ENCODE measurements at regions not wholly inside any gene's neighbourhood (a gene's known extent, or its start where the extent isn't known, plus 50 kb on each side); places are given as distances from the start of the nearest gene placed in this dataset.

DNA sequence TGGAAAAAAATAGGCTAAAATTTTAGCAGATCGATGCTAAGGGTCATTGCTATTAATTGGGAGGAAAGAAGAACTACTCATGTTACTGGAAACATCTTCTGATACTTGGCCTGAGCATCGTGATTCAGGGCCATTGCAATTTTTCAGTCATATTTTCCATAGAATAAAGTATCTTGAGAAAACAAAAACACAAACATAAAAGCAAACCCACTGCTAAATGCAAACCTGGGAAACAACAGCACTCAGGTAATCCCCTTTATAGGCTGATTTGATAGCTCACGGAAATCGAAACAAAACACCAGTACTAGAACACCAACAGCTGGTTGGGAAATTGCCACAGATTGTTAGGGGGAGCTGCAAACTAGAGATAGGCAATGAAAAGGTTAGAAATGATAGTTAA, 172.9 kb upstream of the ESRRG start:
- DNase-seq (ENCODE audit: extremely low read depth, low read depth) = no peak
- TF ChIP-seq, protein P1, sequence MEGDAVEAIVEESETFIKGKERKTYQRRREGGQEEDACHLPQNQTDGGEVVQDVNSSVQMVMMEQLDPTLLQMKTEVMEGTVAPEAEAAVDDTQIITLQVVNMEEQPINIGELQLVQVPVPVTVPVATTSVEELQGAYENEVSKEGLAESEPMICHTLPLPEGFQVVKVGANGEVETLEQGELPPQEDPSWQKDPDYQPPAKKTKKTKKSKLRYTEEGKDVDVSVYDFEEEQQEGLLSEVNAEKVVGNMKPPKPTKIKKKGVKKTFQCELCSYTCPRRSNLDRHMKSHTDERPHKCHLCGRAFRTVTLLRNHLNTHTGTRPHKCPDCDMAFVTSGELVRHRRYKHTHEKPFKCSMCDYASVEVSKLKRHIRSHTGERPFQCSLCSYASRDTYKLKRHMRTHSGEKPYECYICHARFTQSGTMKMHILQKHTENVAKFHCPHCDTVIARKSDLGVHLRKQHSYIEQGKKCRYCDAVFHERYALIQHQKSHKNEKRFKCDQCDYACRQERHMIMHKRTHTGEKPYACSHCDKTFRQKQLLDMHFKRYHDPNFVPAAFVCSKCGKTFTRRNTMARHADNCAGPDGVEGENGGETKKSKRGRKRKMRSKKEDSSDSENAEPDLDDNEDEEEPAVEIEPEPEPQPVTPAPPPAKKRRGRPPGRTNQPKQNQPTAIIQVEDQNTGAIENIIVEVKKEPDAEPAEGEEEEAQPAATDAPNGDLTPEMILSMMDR (IDR thresholded peaks at IDR 0.05; ENCODE audit: low read depth, low read length) = no peak

- DNase-seq (ENCODE audit: extremely low read depth, low read depth) = no peak
- TF ChIP-seq, protein P1 (IDR thresholded peaks at IDR 0.05; ENCODE audit: low read depth, low read length) = no peak
Measured at GRCh38 chr1:216894494-216894893, 171.3 kb upstream of the ESRRG start.

DNA sequence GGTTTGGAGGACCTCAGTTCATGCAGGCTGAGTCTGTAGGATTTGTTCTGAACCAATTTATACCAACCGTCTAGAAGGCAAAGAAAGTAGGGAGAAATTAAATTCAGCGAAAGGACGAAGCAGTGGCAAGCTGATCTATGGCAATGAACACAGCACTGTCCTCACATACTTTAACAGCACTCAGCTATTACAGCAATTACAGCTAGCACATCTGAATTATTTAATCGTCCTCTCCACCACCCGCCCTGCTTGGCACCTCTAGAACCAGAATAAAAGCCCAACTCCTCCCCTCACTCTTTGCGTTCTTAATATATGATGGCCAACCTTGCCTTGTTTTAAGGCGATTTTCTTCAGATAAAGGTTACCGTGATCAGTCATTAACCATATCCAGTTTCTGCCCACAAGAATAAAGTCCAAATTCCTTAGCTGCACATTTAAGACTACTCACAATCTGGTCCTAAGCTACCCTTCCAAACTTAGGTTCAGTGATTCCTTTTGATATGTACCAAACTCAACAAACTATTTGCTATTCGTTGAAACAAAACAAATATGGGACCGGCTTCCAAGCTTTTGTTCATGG, 169.4 kb upstream of the ESRRG start:
- TF ChIP-seq, protein P1 (IDR thresholded peaks at IDR 0.05; ENCODE audit: low read depth, low read length) = no peak
- DNase-seq (ENCODE audit: extremely low read depth, low read depth) = no peak

DNA sequence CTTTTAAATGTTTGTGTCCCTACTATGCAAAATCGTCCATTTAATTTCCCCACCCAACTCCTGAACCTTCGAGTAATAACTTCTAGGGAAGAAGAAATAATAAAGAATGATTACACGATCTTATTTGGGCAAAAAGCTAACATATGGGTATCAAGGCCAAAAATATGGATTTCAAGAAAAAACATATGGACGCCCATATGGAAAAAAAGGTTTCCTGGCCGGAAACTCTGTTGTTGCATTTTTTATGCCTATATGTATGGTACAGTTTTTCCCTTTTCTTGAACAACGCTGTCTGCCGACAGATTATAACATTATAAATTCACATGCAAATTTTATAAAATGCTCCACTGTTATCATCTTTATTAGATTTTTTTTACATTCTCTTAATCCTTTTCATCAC, 167.6 kb upstream of the ESRRG start:
- TF ChIP-seq, protein P1 (IDR thresholded peaks at IDR 0.05; ENCODE audit: low read depth, low read length) = no peak
- no peak for DNase-seq (ENCODE audit: extremely low read depth, low read depth)

DNA sequence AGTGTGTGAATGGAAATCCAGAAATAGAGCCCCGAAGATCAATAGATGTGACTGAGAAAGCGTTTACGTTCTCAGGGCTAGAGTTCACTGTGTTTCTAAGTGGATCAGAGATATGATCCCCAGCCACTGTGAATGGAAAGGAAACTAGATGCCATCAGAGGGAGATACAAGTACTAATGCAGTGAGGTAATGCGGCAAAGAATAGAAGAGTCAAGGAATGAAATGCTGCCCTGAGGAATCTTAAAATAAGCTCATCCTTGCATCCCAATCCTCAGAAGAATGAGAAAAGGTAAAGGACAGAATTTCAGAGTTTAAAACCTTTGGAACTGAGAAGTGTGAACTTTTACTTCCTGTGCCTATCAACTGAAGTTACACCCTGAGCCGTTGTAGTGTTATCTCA, 165.5 kb upstream of the ESRRG start:
- TF ChIP-seq, protein P1 (IDR thresholded peaks at IDR 0.05; ENCODE audit: low read depth, low read length) = no peak
- DNase-seq (ENCODE audit: extremely low read depth, low read depth) = no peak

DNA sequence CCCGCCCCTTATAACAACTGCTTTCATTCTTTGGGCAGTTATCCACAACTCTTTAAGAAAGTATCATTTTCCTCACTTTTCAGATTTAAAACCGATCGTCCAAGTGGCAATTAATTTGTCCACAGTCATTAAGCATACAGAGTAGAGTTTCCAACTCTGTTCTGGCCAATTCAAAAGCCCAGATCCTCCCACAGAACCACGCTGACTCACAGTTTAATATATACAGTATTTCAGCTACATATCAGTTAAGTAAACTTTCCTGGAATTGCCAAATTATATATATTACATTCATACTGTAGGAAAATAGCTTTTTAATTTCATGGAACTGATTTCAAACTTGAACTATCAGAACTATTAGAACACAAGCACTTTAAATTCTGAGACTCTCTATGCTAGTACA, 163.8 kb upstream of the ESRRG start:
- TF ChIP-seq, protein P1 (IDR thresholded peaks at IDR 0.05; ENCODE audit: low read depth, low read length) = no peak
- no peak for DNase-seq (ENCODE audit: extremely low read depth, low read depth)

DNA sequence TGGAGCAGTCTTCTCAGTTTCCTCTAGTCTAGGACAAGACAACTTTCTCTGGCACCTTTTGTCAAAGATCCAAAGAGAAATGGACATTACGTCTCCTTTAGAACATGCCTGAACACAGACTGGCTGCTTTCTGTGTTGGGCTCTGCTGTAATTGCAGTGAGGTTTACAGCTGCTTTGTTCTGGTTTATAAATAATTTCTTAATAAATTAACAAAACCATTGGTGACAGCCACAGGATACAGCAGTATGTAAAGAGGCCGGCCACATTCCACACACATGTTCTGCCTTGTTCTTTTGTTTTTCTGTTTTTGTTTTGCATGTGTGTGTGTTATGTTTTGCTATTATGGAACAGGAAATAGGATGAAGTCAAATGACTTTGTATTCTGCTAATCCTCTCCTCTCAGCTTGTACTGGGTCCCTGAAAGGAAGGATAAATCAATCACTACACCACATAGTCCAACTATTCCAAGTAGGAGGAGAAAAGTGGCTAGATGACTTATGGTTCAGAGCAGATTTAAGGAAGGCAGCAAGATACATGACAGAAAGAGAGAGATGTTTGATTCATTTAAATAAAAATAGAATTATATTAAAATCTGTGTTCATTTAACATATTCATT, 161.5 kb upstream of the ESRRG start:
- TF ChIP-seq, protein P1 (IDR thresholded peaks at IDR 0.05; ENCODE audit: low read depth, low read length) = no peak
- no peak for DNase-seq (ENCODE audit: extremely low read depth, low read depth)
